Kidney tubule cell (primary cell): ENCODE measurements at regions not wholly inside any gene's neighbourhood (a gene's known extent, or its start where the extent isn't known, plus 50 kb on each side); places are given as distances from the start of the nearest gene placed in this dataset.

ENCODE experiments used
- DNase-seq: peaks from one replicate; pipeline ENCODE4 v3.0.0-alpha.2; 2018; ENCODE audit warnings: low spot score

- DNase-seq: no peak
Observed at GRCh38 chr11:43545610-43546009, 134.9 kb upstream of the HSD17B12 start.

GRCh38 chr11:43546561-43547429, 133.7 kb upstream of the HSD17B12 start:
- no peak for DNase-seq

GRCh38 chr11:43547430-43547831, 133.1 kb upstream of the HSD17B12 start:
- DNase-seq: no peak

GRCh38 chr11:43547889-43548381, 132.6 kb upstream of the HSD17B12 start:
- peak; percentile 5 for DNase-seq

GRCh38 chr11:43548916-43549315, 131.6 kb upstream of the HSD17B12 start:
- no peak for DNase-seq

GRCh38 chr11:43549624-43550023, 130.9 kb upstream of the HSD17B12 start:
- no peak for DNase-seq

- DNase-seq: no peak
Observed at GRCh38 chr11:43550714-43551113, 129.8 kb upstream of the HSD17B12 start.

- no peak for DNase-seq
Observed at GRCh38 chr11:43554148-43554473, 126.4 kb upstream of the HSD17B12 start.

- DNase-seq: no peak
Observed at GRCh38 chr11:43555186-43555585, 125.4 kb upstream of the HSD17B12 start.

- DNase-seq: no peak
Observed at GRCh38 chr11:43555816-43556611, 124.5 kb upstream of the HSD17B12 start.

- no peak for DNase-seq
Observed at GRCh38 chr11:43556612-43557375, 123.7 kb upstream of the HSD17B12 start.

GRCh38 chr11:43557553-43558110, 122.9 kb upstream of the HSD17B12 start:
- DNase-seq: no peak

GRCh38 chr11:43558146-43558545, 122.4 kb upstream of the HSD17B12 start:
- DNase-seq: peak; percentile 34

- DNase-seq: no peak
Observed at GRCh38 chr11:43558556-43559127, 121.9 kb upstream of the HSD17B12 start.

- DNase-seq: no peak
Observed at GRCh38 chr11:43561832-43562231, 118.7 kb upstream of the HSD17B12 start.

GRCh38 chr11:43567396-43567975, 113.1 kb upstream of the HSD17B12 start:
- DNase-seq: peak; percentile 63

- peak; percentile 37 for DNase-seq
Observed at GRCh38 chr11:43573233-43573632, 107.3 kb upstream of the HSD17B12 start.

GRCh38 chr11:43573873-43574272, 106.7 kb upstream of the HSD17B12 start:
- DNase-seq: no peak

GRCh38 chr11:43574411-43574810, 106.1 kb upstream of the HSD17B12 start:
- no peak for DNase-seq

- DNase-seq: no peak
Observed at GRCh38 chr11:43574949-43575912, 105.3 kb upstream of the HSD17B12 start.
